Activated CD8-positive, alpha-beta memory T cell treated with anti-CD3 and anti-CD28 coated beads, Interleukin-2, amount 50 U/mL, for 1 hour (primary cell): ENCODE measurements at regions not wholly inside any gene's neighbourhood (a gene's known extent, or its start where the extent isn't known, plus 50 kb on each side); places are given as distances from the start of the nearest gene placed in this dataset.

ENCODE experiments used
- DNase-seq: peaks from one replicate; pipeline ENCODE4 v3.0.0-alpha.2; 2020; ENCODE audit errors: extremely low read depth

- DNase-seq, result no peak
Observed at GRCh38 chr13:48181482-48182145, 51.4 kb upstream of the ITM2B start.

GRCh38 chr13:48178126-48178525 is 54.9 kb upstream of the ITM2B start:
- no peak for DNase-seq

GRCh38 chr13:48176781-48177180 is 56.2 kb upstream of the ITM2B start:
- DNase-seq, result no peak

- DNase-seq, result no peak
Observed at GRCh38 chr13:48175185-48175584, 57.8 kb upstream of the ITM2B start.

- DNase-seq, result no peak
Observed at GRCh38 chr13:48167866-48168265, 65.1 kb upstream of the ITM2B start.

- DNase-seq, result no peak
Observed at GRCh38 chr13:48165727-48166126, 67.3 kb upstream of the ITM2B start.

- DNase-seq, result no peak
Observed at GRCh38 chr13:48165063-48165462, 67.9 kb upstream of the ITM2B start.

- DNase-seq, result no peak
Observed at GRCh38 chr13:48163061-48163460, 68.2 kb upstream of the MED4 start.

GRCh38 chr13:48162217-48162616 is 67.3 kb upstream of the MED4 start:
- DNase-seq, result no peak

GRCh38 chr13:48161530-48162179 is 66.8 kb upstream of the MED4 start:
- no peak for DNase-seq

- DNase-seq, result no peak
Observed at GRCh38 chr13:48160606-48161278, 65.8 kb upstream of the MED4 start.

- no peak for DNase-seq
Observed at GRCh38 chr13:48159826-48160225, 64.9 kb upstream of the MED4 start.

- no peak for DNase-seq
Observed at GRCh38 chr13:48159401-48159800, 64.5 kb upstream of the MED4 start.

- DNase-seq, result no peak
Observed at GRCh38 chr13:48158915-48159314, 64.0 kb upstream of the MED4 start.

GRCh38 chr13:48158290-48158689 is 63.4 kb upstream of the MED4 start:
- DNase-seq, result no peak

- DNase-seq, result peak; percentile 54
Observed at GRCh38 chr13:48156466-48156865, 61.6 kb upstream of the MED4 start.

GRCh38 chr13:48155848-48156247 is 60.9 kb upstream of the MED4 start:
- peak; percentile 23 for DNase-seq

- DNase-seq, result no peak
Observed at GRCh38 chr13:48154671-48155070, 59.8 kb upstream of the MED4 start.

- DNase-seq, result no peak
Observed at GRCh38 chr13:48153186-48153585, 58.3 kb upstream of the MED4 start.

- no peak for DNase-seq
Observed at GRCh38 chr13:48151363-48152161, 56.7 kb upstream of the MED4 start.

GRCh38 chr13:48148454-48148853 is 53.5 kb upstream of the MED4 start:
- no peak for DNase-seq

- no peak for DNase-seq
Observed at GRCh38 chr13:48146636-48147035, 51.7 kb upstream of the MED4 start.
